Endothelial cell (in vitro differentiated cells): ENCODE measurements at regions not wholly inside any gene's neighbourhood (a gene's known extent, or its start where the extent isn't known, plus 50 kb on each side); places are given as distances from the start of the nearest gene placed in this dataset.
"Not testable (repeated sequence)": the region's sequence is repeated elsewhere in the genome, so short reads cannot be mapped to it uniquely, and the experiment has no call there.

Source experiments
- DNase-seq: peaks from one replicate; pipeline ENCODE4 v3.0.0; 2021; ENCODE audit warnings: low spot score
- H3K27ac Mint-ChIP-seq: one replicate; pipeline ENCODE4 v1.8.0; 2021; ENCODE audit warnings: mixed read lengths, inconsistent platforms; ENCODE audit not compliant: unreplicated experiment
- H3K27me3 Mint-ChIP-seq: one replicate; pipeline ENCODE4 v1.8.0; 2021; ENCODE audit warnings: mild to moderate bottlenecking, moderate library complexity, mixed read lengths, inconsistent platforms; ENCODE audit not compliant: unreplicated experiment
- H3K36me3 Mint-ChIP-seq: one replicate; pipeline ENCODE4 v1.8.0; 2021; ENCODE audit warnings: mild to moderate bottlenecking, low read depth, mixed read lengths, inconsistent platforms; ENCODE audit not compliant: unreplicated experiment
- H3K4me1 Mint-ChIP-seq: one replicate; pipeline ENCODE4 v1.8.0; 2021; ENCODE audit warnings: mild to moderate bottlenecking, mixed read lengths, inconsistent platforms; ENCODE audit not compliant: unreplicated experiment
- H3K4me3 Mint-ChIP-seq: one replicate; pipeline ENCODE4 v1.8.0; 2021; ENCODE audit warnings: mild to moderate bottlenecking, mixed read lengths, inconsistent platforms; ENCODE audit not compliant: unreplicated experiment
- H3K9me3 Mint-ChIP-seq: one replicate; pipeline ENCODE4 v1.8.0; 2021; ENCODE audit warnings: mixed read lengths, inconsistent platforms; ENCODE audit not compliant: unreplicated experiment
- CTCF ChIP-seq: fragments of 200-600 bp; sonication (generic); IDR thresholded peaks from one replicate; pipeline ENCODE4 v1.5.0; 2021; ENCODE audit warnings: antibody characterized with exemption; ENCODE audit not compliant: unreplicated experiment

GRCh38 chr2:53334610-53335009, 433.0 kb upstream of the CHAC2 start:
- H3K27me3 Mint-ChIP-seq: no peaks in the 10 kb centered on the region
- H3K27ac Mint-ChIP-seq: no peak overlapping the region
- H3K9me3 Mint-ChIP-seq: no peaks in the 10 kb centered on the region
- TF ChIP-seq CTCF: no peak
- no peak for DNase-seq
- H3K4me3 Mint-ChIP-seq: no peak overlapping the region
- H3K4me1 Mint-ChIP-seq: no peaks in the 10 kb centered on the region
- no peaks in the 10 kb centered on the region for H3K36me3 Mint-ChIP-seq

- Mint-ChIP-seq H3K4me3 (no peak overlapping the region), H3K36me3 (no peaks in the 10 kb centered on the region), H3K9me3 (no peaks in the 10 kb centered on the region), H3K27ac (no peak overlapping the region), H3K4me1 (no peaks in the 10 kb centered on the region), H3K27me3 (no peaks in the 10 kb centered on the region)
- no peak for TF ChIP-seq CTCF
- no peak for DNase-seq
Measured at GRCh38 chr2:53331667-53332066, 435.9 kb upstream of the CHAC2 start.

- Mint-ChIP-seq H3K27me3 (peaks cover under 1% of the 10 kb centered on the region), H3K27ac (no peak overlapping the region), H3K36me3 (no peaks in the 10 kb centered on the region), H3K4me3 (no peak overlapping the region), H3K9me3 (no peaks in the 10 kb centered on the region), H3K4me1 (no peaks in the 10 kb centered on the region)
- DNase-seq: no peak
- no peak for TF ChIP-seq CTCF
Measured at GRCh38 chr2:53317861-53318260, 449.7 kb upstream of the CHAC2 start.

- Mint-ChIP-seq H3K36me3 (no peaks in the 10 kb centered on the region), H3K9me3 (no peaks in the 10 kb centered on the region), H3K4me1 (no peaks in the 10 kb centered on the region), H3K27me3 (peaks cover 1% of the 10 kb centered on the region), H3K4me3 (no peak overlapping the region), H3K27ac (no peak overlapping the region)
- no peak for TF ChIP-seq CTCF
- no peak for DNase-seq
Measured at GRCh38 chr2:53315149-53315548, 452.5 kb upstream of the CHAC2 start.

DNA sequence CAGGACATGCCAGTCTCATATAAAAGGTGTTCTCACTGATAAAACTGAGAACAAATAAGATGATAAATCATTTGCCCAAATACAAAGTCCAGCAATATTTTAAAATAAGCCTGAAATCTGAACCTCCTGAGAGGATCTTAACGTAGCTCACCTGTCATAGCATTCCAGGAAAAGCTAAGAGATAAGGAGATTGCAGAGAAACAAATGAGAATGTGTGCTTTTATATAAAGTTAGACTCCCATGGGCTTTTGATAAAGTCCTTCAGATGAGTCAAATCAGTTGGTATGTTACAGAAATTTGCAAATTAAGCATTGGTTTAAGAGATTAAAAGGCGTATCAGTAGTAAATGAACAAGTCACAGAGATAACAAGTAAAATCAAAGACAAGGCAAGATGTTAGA, 452.9 kb upstream of the CHAC2 start:
- Mint-ChIP-seq H3K27ac (no peak overlapping the region), H3K4me1 (no peaks in the 10 kb centered on the region), H3K36me3 (no peaks in the 10 kb centered on the region), H3K4me3 (no peak overlapping the region), H3K9me3 (no peaks in the 10 kb centered on the region), H3K27me3 (peaks cover 1% of the 10 kb centered on the region)
- no peak for TF ChIP-seq CTCF
- no peak for DNase-seq

GRCh38 chr2:53313644-53314043, 454.0 kb upstream of the CHAC2 start:
- not testable (repeated sequence) for H3K4me3 Mint-ChIP-seq, H3K27me3 Mint-ChIP-seq, DNase-seq, H3K36me3 Mint-ChIP-seq, H3K9me3 Mint-ChIP-seq, H3K27ac Mint-ChIP-seq, H3K4me1 Mint-ChIP-seq
